GM18517 (cell line): ENCODE measurements at regions not wholly inside any gene's neighbourhood (a gene's known extent, or its start where the extent isn't known, plus 50 kb on each side); places are given as distances from the start of the nearest gene placed in this dataset.
"Not testable (repeated sequence)": the region's sequence is repeated elsewhere in the genome, so short reads cannot be mapped to it uniquely, and the experiment has no call there.

Experiments
- ATAC-seq: cut with Tn5 transposase; IDR thresholded peaks from one replicate; pipeline ENCODE4 v1.9.1; 2021; ENCODE audit warnings: mild to moderate bottlenecking, moderate library complexity; ENCODE audit not compliant: unreplicated experiment

DNA sequence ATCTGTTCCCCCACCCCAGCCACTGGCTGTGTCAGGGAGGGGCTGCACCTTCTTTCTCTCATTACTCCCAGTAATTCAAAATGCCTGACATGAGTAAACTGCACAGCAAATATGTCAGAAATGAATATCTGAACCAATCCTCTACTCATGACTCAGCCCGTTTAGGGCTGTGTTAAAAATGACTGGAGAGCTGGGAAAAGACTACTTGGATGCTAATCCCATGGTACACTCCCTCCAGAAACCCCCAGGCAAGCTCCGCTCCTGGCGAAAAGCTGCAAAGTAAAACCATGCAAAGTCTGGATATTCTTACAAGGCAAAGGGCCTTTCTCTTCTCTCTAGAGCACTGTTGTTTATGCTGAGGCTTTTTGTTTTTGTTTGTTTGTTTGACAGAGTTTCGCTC lies 448.1 kb upstream of the DYNLRB2 start:
- ATAC-seq: no peak

DNA sequence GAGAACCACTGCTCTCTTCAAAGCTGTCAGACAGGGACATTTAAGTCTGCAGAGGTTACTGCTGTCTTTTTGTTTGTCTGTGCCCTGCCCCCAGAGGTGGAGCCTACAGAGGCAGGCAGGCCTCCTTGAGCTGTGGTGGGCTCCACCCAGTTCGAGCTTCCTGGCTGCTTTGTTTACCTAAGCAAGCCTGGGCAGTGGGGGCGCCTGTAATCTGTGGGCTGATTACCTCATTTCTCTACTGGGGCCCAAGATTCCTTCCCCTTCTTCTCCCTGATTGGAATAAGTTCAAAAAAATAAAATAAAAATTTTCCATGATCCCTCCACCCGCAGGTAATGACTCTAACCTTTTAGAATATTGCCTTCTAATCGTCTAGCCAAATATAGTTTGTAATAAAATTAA lies 449.3 kb upstream of the DYNLRB2 start:
- ATAC-seq: not testable (repeated sequence)

- no peak for ATAC-seq
Observed at GRCh38 chr16:80085606-80086005, 455.2 kb upstream of the DYNLRB2 start.

DNA sequence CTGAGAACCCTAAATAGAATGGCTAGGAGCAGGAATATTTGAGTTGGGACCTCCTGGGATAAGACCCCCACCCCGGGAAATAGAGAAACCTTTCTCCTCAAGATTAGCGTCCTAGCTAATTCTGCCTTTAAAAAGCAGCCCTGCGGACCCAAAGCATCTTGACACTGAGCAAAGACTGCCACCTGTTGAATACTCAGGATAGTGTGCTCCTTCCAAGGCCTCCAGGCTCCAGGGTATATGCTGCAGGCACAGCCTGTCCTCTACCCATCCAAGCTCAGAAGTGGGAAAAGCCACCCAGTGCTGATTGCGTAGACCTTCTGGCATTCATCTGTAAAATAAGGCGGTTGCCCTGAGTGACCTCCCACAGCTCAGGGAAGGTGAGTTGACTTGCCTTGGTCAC lies 456.2 kb upstream of the DYNLRB2 start:
- ATAC-seq: no peak

DNA sequence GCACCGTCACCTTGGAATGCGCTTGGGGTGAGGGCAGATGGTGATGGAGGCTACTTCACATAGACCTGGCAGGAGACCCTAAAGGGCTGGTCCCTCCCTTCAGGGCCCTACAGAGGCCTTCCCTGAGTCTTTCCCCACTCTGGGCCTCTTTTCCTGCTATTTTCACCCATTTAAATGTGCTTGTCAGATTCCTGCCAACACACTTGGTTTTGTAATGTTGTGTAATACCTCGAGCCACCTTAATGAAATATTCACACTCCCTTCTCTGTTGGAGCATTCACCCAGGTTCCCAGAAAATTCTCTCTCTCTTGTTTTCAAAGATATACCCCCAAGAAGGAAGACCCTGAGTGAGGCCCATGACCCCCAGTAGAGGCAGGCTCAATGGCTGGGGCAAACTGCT lies 456.6 kb upstream of the DYNLRB2 start:
- no peak for ATAC-seq

DNA sequence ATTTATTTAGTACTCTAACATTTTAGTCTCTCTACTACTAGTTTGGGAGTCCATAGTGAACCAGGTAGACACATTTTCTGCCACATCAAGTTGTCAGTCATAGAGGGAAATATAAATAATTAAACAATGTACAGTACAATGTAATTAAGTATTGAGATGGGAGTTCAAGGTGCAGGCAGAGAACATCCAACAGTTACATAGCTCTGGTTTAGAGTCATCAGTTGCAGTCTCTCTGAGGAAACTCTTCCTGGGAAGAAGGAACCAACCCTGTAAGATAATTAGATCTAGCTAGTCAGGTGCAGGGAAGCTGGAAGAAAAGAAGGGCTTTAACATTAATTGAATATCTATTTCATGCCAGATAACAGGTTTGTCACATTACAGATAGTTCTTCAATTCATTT lies 457.9 kb upstream of the DYNLRB2 start:
- no peak for ATAC-seq

- no peak for ATAC-seq
Observed at GRCh38 chr16:80081846-80082245, 458.9 kb upstream of the DYNLRB2 start.

- ATAC-seq: no peak
Observed at GRCh38 chr16:80080287-80080851, 460.4 kb upstream of the DYNLRB2 start.

- no peak for ATAC-seq
Observed at GRCh38 chr16:80079072-80079471, 461.7 kb upstream of the DYNLRB2 start.

DNA sequence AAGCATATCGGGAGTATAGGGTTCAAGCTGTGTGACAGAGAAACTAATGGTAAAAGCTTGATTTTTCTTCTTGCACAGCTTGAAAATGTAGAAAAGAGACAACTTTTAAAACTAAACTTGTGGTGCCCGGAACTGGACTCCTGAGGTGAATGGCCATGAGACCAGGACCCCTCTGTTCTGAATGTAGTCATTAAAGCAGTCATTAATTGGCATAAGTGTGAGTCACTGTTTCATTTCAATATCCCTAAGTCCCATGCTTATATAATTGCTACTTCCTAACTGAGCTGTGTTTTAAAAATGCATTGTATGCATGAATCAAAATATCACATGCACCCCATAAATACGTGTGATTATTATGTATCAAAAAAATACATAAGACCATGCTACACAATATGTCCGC lies 463.1 kb upstream of the DYNLRB2 start:
- no peak for ATAC-seq

GRCh38 chr16:80074329-80074728 lies 466.5 kb upstream of the DYNLRB2 start:
- no peak for ATAC-seq

DNA sequence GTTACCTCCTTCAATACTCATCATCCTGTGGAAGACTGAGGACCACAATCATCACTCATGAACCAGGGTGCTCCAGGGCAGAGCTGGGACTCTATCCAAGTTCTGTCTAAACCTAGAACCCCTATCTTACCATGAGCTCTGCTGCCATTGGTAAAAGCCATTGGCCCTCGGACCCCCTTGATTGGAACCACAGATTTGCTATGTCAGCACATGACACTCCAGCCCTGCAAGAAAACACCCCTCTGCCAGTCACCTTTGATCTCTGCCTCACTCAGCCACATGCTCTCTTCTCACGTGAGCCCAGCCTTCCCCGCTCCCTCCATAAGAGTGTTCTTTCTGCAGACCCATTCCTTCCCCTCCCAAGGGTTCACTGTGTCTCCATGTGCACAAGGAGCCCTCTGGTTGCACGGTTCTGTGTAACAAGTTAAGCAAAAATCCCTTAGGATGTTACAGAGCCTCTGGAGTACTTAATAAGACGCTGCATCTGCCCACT lies 468.8 kb upstream of the DYNLRB2 start:
- no peak for ATAC-seq

GRCh38 chr16:80066805-80067580 lies 466.5 kb upstream of the MAF start:
- ATAC-seq: no peak

DNA sequence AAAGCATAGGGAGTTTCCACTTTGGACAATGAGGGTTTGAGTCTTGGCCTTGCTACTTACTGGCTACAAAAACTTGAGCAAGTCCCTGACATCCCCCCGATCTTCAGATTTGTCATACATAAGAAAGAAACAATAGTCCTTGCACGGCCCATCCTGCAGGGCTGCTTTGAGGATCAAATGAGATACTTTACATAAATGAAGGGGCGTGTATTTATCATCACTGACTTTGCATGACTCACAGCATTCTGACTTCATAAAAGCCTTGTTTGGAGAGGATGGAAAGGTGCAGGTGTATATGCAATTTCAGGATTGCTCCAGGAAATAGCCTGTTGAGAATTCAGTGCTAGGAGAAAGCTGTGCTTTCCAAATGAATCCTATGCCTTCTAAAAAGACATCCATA lies 465.0 kb upstream of the MAF start:
- no peak for ATAC-seq

DNA sequence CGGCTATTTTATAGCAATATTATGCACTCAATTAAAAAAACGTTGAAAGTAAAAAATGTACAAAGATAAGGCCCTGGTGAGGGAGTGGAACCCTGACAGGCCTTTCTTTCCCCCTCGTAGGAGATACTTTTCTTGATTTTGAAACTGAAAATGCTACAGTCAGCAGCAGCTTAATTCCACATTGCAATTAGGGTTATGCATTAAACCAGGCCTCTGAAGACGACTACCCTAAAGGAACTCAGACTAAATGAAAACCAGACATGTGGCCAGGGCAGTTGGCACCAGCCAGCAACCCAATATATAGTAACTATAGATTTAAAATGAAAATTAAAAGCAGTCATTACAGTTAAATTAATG lies 463.2 kb upstream of the MAF start:
- no peak for ATAC-seq

DNA sequence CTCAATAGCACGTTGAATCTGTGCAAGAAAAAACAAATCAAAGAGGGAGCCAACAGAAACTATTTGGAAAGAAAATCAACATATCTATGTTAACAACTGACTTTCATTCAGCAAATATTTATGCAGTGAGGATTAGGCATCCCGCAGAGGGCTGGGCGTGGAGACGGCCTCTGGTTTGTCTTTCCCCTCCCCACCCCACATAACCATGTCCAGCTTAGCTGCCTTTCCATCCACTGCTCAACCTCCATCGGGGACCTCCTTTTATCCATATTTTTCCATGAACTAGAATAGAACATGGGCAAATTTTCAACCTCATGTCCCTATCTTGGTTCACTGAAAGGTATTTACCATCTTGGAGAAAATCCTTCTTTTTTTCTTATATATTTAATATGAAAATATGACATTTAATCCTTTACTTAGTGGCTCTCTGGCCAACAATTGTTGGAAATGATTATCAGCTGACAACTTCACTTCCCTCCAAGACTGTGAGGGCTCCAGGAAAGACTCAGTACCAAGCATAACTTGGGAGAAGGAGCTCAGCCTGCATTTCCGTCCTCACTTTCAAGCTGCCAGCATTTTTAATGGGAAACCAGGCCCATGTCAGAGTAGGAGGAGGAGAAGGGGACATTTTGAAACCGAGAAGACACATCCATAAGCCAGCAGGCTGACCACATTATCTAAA lies 462.6 kb upstream of the MAF start:
- ATAC-seq: no peak

DNA sequence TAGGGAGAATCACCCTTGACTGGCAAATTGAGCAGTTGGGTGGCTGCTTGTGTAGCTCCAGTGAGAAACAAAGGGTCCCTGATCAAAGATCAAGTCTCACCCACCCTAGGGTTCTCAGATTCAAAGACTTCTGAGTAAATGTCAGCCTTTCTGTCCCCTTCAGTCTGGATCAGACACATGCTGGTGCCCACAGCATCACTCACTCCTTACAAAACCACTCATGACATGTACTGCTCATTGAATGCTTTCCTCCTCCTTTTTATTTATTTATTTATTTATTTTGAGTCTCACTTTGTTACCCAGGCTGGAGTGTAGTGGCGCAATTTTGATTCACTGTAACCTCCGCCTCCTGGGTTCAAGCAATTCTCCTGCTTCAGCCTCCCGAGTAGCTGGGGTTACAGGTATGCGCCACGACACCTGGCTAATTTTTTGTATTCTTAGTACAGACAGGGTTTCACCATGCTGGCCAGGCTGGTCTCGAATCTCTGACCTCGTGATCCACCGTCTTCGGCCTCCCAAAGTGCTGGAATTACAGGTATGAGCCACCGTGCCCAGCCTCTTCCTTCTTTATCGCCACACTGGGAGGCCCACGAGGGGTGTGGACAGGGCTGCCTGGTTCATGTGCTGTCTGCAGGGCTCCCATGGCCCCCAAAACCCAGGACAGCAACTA lies 462.0 kb upstream of the MAF start:
- no peak for ATAC-seq

DNA sequence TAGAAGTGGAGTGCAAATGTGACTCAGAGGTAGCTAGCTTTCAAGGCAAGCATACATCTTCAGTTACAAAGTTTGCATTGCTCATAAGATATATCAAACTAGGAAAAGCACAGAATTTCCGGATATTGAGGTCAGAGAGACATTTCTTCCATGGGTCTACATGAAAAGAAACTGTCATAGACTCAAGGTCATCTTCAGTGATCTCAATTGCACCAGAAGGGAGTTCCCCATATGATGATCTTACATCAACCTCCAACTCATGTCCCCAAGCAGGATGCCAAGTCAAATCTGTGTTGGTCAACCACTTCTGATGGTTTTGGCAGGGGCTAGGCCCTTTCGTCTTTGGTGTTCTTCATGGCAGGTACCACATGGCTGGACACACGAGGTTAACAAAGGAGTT lies 459.9 kb upstream of the MAF start:
- ATAC-seq: no peak

GRCh38 chr16:80059836-80060235 lies 459.3 kb upstream of the MAF start:
- no peak for ATAC-seq

GRCh38 chr16:80058214-80058613 lies 457.7 kb upstream of the MAF start:
- ATAC-seq: no peak

DNA sequence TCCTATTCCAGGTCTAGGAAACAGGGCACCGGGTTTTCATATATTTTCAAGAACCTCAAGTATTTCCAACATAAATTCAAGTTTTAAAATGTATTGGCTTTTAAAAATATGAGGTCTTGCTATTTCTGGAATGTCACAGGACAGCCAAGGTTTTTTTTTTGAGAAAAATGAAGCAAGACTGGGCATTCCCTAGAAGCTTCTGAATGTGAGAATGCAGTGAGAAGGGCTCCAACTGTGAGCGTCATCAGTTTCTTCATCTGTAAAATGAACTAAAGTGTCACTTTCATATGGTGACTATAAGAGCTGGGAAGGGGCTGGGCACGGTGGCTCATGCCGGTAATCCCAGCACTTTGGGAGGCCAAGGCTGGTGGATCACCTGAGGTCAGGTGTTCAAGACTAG lies 455.8 kb upstream of the MAF start:
- no peak for ATAC-seq

- ATAC-seq: no peak
Observed at GRCh38 chr16:80055831-80056230, 455.3 kb upstream of the MAF start.
